GM08714 (cell line): ENCODE measurements at regions not wholly inside any gene's neighbourhood (a gene's known extent, or its start where the extent isn't known, plus 50 kb on each side); places are given as distances from the start of the nearest gene placed in this dataset.

Experiments used
- H3K4me3 ChIP-seq: fragments of 200-500 bp; sonication (Bioruptor generic); 2 replicates; pipeline ENCODE4 v1.5.1; 2014; ENCODE audit warnings: mild to moderate bottlenecking, low read length, inconsistent platforms
- ZNF274 ChIP-seq: IDR thresholded peaks from 2 replicates; pipeline ENCODE4 v1.6.1; 2012; ENCODE audit warnings: mild to moderate bottlenecking, low read depth, low read length

- H3K4me3 ChIP-seq = no peak overlapping the region
- TF ChIP-seq ZNF274 = no peak
Measured at GRCh38 chr20:54711071-54711470, 235.7 kb downstream of the DOK5 start.

GRCh38 chr20:54710341-54710740 lies 234.9 kb downstream of the DOK5 start:
- TF ChIP-seq ZNF274 = no peak
- H3K4me3 ChIP-seq = no peak overlapping the region

- TF ChIP-seq ZNF274 = no peak
Measured at GRCh38 chr20:54708229-54708628, 232.8 kb downstream of the DOK5 start.

DNA sequence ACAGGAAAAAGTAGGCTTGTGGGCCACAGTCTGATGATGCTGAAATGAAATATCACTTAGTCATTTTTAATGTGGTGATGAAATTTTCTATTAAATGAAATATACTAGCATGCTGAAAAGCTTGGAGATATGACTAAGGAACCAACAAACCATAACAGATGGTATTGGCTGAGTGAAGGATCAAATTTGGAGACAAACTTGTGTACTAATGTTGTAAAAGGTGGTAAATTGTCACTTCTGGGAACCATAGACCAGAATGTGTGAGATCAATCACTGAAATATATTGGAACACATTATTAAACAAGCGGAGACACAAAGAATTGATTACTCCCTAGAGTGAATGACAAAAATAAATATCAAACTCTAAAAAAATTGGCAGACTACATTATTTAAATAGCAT lies 232.4 kb downstream of the DOK5 start:
- TF ChIP-seq ZNF274 = no peak
- no peak overlapping the region for H3K4me3 ChIP-seq

More at GRCh38 chr20:54708229-54708628, 232.8 kb downstream of the DOK5 start:
- no peak overlapping the region for H3K4me3 ChIP-seq

DNA sequence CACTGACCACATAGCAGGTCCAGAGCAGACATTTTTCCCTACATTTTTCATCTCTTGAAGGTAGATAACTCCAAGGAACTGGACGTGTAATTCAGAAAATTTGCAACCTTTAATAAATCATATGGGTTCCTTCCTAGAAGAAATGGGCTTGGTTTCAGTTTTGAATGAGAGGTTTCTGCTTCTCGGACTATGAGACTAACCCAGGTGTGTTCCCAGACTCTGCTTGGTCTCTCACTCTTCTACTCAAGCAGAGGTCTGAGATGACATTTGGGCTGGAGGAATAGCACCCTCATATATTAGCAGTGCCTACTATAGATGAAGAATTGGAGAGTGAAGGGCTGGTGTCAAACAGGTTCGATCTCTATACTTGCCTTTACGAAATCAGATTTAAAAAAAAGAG lies 231.2 kb downstream of the DOK5 start:
- H3K4me3 ChIP-seq = no peak overlapping the region
- no peak for TF ChIP-seq ZNF274

GRCh38 chr20:54704032-54704635 lies 228.7 kb downstream of the DOK5 start:
- no peak overlapping the region for H3K4me3 ChIP-seq
- no peak for TF ChIP-seq ZNF274
